CD4-positive, alpha-beta T cell treated with Interleukin-12 subunit alpha and Interleukin-12 subunit beta, for 1 hour (primary cell): ENCODE measurements at regions not wholly inside any gene's neighbourhood (a gene's known extent, or its start where the extent isn't known, plus 50 kb on each side); places are given as distances from the start of the nearest gene placed in this dataset.
"Not testable (repeated sequence)": the region's sequence is repeated elsewhere in the genome, so short reads cannot be mapped to it uniquely, and the experiment has no call there.

Experiments used
- DNase-seq: peaks from one replicate; pipeline ENCODE4 v3.0.0-alpha.2; 2020

DNA sequence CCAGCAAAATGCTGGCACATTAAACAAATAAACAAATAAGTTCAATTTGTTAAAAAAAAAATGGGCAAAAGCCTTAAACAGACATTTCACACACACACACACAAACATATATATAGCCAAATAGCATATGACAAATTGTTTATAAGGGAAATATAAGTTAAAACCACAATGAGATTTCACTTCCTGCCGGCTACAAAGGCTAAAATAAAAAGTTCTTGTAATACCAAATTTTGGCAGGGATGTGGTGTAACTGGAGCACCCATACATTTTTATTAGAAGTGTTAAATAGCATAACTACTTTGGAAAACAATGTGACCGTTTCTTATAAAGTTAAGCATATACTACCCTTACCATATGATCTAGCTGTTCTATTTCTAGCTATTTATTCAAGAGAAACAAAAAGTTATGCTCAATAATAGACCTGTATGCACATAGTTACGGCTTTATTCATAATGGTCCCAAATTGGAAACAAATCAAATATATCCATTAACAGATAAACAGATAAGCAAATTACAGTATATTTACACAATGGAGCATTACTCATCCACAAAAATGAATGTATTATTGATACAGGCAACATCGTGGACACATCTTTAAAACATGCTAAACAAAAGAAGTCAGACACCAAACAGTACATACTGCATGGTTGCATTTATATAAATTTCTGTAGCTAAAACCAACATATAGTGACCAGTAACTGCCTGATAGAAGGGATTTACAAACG is 93.9 kb downstream of the EOMES start:
- peak; percentile 21 for DNase-seq

DNA sequence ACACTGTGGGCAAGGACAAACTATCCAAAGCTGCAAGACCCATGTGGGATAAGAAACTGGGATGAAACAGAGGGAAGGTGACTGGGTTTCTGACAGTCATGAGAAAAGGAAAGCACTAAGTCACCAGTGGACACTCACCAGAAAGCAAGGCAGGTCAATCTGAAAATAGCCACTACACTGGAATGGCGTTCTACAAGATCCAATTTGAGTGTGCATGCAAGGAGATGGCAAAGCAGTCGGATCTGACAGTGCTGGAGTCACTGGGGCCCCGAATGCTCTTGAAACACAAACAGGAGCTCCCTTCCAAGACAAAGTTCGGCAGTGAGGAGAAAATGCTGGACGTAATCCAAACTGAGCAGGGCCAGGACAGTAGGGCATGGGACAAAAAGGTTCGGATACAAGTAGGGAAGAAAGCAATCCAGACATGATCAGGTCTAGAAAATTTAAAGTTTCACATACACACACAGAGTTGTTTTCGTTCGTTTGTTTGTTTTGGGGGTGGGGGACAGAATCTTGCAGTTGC is 95.5 kb downstream of the EOMES start:
- no peak for DNase-seq

DNA sequence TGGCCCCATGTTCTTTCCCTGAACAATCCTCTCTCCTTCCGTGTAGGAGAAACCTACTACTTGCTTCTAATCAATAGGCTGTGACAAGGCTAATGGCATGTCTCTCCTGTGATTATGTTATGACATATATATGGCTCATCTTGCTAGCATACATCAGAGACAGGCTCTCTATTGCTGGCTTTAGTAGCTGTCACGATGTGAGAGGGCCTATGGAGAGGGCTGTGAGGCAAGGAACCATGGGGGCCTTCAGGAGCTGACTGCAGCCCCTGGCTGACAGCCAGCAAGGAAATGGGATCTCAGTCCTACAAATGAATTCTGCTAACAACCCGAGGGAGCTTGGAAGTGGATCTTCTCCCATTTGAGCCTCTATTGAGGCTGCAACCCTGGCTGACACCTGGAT is 96.3 kb downstream of the EOMES start:
- DNase-seq: no peak

DNA sequence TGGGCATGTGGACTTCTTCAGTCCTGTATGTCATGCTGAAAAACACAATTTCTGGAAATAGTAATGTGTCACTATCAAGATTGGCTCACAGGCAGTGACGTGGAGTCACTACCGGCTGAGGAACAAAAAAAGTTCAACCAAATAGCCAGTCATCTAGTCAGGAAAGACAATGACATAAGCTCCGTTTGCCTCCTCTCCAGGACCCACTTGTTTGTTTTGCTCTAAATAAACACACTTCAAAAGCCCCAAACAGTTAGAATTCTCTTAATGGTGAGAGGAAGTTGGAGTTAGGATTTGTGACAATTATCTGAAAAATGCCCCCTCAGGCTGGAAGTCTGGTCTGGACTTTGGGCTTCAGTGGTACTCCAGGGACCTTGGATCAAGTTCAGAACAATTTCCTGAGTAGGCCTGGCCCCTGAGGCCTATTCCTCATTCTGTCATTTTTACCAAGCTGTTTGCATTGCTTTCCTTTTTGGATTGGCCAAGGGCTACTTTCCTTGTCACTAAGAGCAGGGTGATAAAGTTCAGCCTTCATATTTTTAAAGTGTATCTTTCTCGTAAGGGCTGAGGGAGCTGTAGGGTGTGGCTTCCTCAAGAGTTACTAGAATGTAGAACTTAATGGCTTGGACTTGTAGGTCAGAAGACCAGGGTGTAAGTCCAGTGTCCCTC is 98.9 kb downstream of the EOMES start:
- no peak for DNase-seq

DNA sequence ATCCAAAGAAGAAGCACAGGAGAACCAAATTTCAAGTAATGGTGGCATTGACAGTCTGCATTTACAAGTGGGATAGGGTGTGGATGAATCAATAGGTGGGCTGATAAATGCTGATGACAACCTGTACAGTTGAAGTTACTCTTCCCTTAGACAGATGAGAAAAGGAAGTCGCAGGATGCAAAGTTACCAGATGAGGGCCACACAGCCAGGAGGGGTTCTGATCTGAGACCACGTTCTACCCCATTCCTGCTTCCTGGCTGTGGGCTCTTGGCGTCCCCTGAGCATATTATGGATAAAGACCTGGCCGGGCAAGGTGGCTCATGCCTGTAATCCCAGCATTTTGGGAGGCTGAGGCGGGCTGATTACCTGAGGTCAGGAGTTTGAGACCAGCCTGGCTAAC is 104.6 kb downstream of the EOMES start:
- no peak for DNase-seq

DNA sequence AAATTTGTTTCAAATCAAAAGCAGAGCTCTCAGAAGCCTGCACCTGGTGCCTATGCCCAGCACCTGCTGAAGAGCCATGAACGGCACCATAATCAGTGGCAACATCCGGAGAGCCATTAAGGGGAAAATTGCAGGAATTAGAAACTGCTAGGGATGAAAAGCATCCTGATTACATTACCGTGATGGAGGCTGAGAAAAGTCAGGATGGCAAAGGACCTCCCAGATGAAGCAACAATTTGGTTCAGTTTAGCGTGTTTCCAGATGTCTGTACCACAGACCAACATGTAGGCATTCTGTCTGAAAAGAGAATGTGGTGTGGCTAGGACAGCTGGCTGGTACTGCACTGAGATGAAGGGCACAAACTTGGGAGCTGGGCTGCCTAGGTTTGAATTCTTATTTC is 106.1 kb downstream of the EOMES start:
- DNase-seq: no peak

DNA sequence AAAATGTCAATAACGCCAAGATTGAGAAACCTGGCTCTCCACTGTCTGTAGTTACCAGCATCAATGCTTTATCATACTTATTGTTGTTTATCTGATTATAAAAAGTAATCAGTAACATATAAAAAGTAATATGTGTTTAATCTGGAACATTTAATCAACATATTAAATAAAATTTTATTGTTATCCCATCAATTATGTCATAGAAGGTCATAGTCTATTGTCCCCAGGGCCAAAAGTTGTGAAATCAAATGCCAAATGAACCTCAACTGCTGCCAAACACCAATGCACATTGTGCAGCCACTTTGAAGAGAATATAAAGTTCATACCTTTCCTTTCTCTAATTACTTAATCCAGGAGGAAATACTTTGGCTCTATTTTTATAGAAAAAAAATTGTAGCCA is 106.6 kb downstream of the EOMES start:
- no peak for DNase-seq

DNA sequence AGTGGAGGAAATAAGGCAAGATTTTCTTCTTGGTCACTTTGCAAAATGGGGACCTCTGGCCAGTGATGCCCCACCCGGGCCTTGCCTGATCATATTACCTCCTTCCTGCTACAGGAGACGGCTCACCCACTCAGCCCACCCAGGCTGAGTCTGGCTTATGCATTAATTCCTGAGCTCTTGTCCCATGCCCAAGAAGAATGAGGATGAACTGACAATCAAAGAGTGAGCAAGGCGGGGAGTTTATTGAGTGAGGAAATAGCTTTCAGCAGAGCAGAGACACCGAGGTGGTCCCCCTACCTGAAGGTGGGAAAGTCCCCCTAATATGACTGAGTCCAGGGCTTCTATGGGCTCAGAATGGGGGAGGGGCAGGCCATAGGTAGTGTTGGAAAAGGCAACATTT is 107.5 kb downstream of the EOMES start:
- DNase-seq: no peak

DNA sequence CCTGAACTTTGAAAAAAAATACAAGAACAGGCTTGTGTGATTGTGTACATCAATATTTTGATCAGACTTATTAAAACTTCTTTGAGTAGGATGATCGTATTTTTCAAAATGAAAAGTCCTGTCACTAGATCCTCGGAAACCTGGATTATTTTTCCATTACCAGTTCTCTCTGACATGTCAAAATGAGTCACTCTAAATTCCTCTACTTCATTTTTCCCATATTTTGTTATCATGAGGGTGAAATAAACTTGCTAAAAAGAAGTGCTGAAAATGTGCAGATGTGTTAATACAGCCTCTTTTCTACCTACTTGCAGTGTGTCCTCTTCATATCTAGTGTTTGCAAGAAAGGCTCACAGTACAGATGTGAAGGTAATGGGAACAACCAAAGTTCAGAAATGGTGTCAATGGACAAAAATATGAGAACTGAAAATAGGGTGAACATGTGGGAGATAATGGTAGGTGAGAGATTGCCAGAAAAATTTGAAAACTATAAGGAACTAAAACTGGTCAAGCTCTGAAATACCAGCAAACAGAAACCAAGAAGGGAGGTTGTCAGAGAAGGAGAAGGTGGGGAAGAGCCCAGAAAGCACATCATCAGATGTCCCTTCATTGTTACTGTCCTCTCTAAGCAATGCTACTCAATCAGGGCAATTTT is 108.2 kb downstream of the EOMES start:
- DNase-seq: no peak

DNA sequence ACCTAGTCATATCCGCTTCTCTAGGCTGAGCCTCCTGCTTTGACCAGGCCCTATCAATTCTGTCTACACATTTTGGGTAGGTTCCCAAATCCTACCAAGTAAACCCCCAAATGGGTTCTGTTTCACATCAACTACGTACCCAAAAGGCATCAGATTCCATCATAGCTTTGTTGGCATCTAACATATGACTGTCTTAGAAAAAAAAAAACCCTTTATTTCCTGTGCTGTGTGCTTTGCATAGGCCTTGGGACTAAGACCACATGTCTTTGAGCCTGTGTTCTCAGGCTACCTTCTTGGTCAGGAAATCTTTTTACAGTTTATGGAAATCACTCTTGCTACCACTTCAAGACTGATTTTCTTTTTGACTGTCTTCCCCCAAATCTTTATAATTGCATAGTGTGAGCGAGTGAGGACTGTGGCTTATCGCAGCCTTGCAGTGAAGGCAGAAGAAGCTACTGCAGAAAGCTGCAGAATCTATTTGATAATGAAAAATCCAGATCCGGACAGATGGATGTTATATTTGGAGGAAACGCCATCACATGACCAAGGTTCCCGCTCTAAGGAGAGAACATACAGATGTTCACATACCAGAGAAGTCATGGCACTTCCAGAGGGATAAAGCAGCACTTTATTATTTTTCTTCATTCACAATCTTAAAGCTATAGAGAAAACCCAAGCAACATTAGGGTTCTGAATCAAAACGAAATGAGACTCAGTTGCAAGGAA is 111.2 kb downstream of the EOMES start:
- no peak for DNase-seq

DNA sequence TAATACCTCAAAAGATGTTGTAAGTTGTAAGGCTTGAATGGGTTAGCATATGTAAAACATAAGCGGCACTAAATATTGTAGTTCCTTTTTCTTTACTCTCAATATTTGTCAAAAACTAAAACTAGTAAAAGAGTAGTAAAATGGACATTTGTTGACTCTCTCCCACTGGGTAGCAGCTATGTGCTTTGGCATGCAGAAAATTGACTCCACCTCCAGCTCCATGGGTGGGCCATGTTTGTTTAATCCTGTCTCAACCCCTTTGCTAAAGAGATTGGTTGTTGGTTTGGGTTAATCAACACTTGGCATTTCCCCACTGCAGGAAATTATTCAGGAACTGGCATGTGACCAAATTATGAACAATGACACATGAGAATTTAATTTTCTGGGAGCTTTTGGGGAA is 114.8 kb downstream of the EOMES start:
- DNase-seq: no peak

DNA sequence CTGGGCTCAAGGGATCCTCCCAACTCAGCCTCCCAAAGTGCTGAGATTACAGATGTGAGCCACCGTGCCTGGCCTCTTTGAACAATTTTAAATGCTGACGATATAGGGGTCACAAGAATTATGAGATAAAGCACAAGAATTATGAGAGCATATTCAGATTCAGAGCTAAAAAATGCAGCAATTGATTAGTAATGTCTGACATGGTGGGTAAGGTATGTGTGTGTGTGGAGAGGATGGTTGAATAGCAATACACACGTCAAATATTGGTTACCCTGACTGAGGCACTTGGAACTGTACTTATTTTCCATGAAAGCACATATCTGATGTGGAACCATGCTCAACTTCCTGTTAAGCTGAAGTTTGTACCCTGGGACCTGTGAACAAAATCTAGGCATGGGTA is 115.6 kb downstream of the EOMES start:
- no peak for DNase-seq

DNA sequence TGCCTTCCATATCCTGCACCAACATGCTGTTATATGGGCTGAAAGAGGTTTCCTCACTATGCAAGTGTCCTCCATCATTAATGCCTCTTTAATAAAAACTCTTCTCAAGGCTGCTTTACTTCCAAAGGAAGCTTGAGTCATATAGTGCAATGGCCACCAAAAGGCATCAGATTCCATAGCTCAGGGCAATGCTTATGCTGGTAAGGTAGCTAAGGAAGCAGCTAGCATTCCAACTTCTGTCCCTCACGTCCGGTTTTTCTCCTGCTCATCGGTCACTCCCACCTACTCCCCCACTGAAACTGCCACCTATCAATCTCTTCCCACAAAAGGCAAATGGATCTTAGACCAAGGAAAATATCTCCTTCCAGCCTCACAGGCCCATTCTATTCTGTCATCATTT is 117.1 kb upstream of the SLC4A7 start:
- not testable (repeated sequence) for DNase-seq

DNA sequence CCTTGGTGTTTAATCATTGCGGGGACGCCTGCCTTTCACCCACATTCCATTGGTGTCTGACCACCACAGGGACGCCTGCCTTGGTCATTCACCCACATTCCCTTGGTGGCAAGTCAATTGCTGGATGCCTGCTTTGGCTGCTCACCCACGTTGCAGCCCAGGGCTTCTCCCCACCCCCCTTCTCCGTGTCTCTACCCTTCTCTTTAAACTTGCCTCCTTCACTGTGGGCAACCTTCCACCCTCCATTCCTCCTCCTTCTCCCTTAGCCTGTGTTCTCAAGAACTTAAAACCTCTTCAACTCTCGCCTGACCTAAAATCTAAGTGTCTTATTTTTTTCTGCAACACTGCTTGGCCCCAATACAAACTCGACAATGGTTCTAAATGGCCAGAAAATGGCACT is 115.6 kb upstream of the SLC4A7 start:
- DNase-seq: not testable (repeated sequence)

DNA sequence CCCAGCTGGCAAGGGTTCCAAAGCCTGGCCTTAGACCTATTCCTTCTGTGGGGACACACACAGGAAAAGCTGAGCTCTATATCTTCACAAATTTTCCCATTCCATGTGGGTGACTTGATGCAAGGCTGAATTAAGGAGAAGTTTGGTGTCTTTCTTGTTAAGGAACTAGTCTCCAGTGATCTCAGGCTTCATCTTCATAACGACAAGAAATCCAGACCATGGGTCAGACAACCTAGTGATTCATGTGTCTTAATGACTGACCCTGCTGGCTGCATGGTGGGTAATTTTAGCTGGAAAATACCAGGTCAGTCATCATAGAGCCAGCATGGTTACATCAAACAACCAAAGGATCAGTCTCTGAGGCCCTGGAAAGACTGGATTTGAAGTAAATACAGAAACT is 112.7 kb upstream of the SLC4A7 start:
- DNase-seq: no peak

DNA sequence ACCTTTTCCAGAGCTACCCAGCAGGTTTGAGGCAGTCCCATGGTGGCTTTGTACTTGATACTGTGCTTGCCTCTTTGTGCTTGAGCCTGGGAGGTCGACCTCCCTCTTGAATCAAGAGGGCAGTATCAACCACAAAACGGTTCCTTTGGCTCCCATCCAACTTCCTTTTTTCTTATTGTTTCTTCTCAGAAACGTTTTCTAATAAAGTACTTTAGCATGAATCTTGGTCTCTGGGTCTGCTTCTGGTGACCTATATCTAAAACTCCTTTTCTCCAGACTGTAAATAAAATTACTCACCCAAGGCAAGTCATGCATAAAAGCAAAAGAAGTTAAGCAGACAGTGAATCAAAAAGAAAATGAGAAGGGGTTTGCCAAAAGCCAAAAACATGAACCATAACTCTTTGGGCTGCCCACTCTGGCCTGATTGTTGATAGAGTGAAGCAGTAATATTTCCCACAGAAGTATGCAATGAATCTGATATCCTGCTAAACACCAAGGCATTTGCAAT is 112.2 kb upstream of the SLC4A7 start:
- DNase-seq: no peak

DNA sequence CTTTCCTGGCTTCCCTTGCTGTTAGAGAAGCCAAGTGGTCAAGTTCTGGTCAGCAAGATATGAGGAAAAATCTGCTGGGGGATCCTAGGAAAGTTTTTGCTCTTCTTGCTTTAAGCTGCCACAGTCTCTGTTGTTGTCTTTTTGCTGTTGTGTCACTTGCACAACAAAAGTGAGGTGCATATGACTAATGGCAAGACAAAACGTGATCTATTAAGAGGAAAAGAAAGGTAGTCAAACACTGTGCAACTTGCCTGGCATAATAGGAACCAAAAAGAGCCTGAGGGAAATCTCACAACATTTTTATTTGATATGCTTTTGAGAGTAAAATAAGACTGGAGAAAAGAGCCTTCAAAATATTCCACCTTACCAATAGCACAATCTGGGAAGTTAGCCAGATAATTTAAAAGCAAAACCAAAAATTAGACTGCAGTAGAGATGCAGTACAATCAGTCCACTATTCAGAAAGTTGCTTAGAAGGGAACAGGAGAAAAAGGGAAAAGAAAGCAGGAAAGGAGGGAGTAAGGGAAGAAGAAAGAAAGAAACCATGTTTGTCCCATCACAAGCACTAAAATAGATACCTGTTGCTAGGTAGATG is 110.0 kb upstream of the SLC4A7 start:
- DNase-seq: no peak

DNA sequence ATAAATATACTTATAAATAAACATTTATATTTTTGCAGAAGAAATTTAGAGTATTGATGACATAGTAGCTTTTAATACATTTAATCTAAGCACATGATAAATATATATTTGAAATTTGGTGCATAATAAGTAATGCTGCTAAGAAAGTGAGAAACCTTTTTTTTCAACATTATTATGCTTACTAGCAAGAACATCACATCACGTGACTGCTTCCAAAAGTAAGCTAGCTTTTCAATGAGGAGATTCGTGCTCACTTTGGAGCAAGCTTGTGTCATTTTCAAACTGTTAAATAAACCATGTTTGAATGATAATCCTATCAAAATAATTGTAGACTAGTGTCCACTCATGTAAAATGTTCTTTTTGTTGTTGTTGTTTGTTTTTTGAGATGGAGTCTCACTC is 109.0 kb upstream of the SLC4A7 start:
- no peak for DNase-seq

DNA sequence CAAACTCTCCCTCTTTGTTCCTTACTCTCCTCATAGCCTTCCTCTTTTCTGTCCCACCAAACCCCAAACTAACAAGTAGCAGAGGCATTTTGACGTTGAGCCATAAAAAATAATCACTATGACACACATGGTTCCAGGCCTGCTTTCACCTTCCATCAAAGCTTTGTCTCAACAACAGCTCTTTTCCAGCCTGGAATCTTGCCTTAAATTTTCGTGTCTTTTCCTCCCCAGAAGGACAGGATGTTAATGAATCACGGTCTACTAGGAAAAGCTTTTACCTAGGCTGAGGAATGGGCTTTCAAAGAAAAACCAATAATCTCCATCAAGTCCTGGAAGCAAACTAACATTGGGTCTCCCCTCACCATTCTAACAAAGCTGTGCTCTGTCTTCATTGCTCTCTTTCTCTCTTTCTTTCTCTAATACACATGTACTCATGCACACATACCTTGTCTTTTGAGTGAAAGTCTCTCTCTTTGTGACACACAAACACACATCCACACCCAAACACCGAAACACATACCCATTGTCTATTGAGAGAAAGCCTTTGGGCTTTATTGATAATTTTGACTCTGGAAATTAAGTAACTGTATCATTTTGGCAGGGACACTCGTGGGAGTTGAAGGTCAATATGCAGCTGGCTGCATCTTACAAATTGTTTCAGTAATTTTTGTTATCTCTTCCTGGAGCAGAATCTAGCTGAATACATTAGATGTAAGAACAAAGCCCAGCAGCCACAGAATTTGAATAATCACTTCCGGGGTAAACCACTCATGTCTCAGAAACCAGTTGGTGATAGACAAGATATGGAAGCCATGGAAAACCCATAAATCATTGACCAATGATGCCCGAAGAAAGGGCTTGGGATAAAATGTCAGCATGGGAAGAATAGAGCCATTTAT is 107.4 kb upstream of the SLC4A7 start:
- peak; percentile 33 for DNase-seq

DNA sequence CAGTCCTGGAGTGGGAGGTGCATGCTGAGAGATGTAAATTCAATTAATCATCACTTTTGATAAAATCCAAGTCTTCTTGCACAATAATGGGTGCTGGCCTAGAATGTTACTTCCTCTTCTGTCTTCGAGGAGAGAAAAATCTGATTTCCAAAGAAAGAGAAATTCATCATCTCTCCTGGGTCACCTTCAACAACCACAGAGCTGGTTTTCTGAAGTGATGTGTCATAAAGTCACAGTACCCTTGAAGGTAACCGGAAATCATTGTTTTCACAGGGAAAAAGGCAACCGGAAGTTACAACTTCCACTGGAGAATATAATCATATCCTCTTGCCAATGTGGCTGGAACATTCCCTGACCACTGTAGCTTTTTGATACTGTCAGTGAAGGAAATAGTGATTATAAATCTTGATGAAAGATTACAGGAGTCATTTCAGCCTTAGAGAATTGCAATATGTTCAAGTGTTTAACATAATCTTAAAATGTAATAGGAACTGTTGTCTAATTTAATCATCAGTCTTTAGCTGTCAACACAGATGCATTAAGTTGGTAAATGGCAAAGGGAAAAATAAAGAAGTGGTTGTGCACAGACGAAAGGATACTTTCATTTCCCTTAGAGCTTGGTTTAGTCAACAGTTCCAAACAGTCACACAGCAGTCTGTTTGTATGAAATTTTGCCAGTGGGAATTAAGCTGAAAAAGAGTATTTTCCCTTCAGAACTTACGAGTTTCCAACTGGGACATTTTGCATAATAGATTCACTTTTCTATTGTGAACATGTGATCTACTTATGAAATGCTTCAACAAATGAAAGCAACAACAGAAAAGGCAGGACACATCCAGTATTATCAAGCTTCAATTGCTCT is 106.5 kb upstream of the SLC4A7 start:
- peak; percentile 24 for DNase-seq

DNA sequence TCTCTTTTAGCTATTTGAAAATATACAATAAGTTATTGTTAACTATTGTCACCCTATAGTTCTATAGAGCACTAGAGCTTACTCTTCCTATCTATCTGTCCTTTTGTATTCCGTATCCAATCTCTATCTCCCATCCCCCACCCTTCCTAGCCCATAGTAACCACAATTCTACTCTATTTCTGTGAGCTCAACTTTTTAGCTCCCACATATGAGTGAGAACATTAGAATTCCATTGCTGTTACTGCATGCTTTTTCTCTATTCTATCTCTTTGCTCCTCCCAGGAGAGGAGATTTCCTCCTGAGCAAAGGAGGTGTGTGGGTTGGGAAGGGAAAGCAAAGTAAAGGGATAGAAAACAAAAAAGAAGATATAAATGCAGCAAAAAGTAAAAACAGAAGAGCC is 105.6 kb upstream of the SLC4A7 start:
- no peak for DNase-seq
